ENCODE measurements at regions not wholly inside any gene's neighbourhood (a gene's known extent, or its start where the extent isn't known, plus 50 kb on each side); places are given as distances from the start of the nearest gene placed in this dataset.

DNA sequence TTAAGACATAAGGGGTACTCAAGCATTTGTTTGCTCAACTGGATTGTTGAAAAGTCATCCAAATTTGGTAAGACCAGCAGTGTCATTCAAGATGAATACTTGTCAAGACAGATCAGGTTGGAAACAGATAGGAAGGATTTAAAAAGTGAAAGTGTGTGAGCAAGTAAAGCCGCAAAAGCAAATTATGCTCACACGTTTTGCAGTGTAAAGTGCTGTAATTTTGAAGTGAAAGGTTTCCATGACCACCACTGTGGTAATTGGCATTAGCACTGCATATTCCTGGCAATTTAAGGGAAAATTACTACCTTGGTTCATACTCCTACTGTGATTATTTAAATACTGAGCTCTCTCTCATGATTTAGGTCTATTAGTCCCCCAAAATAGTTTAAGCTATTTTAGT, 704.1 kb upstream of the CCDC179 start:
- Histone ChIP-seq H3K27ac (ENCODE audit: low read depth, low read length, poor library complexity, severe bottlenecking) (no peak overlapping the region), H3K36me3 (ENCODE audit: insufficient read depth, low read length, poor library complexity, severe bottlenecking) (no peaks in the 10 kb centered on the region), H3K4me1 (ENCODE audit: insufficient read depth, low read length, poor library complexity, severe bottlenecking) (no peaks in the 10 kb centered on the region), H3K4me3 (ENCODE audit: low read depth, low read length, poor library complexity, severe bottlenecking) (no peak overlapping the region), H3K9me3 (ENCODE audit: low read depth, low read length, poor library complexity, severe bottlenecking) (no peaks in the 10 kb centered on the region), H3K27me3 (replicated peaks; ENCODE audit: insufficient read depth, low read depth, low read length, poor library complexity) (no peaks in the 10 kb centered on the region)
- no peak for DNase-seq (ENCODE audit: low spot score)
- intact Hi-C loops (cut with micrococcal nuclease; ENCODE audit: unreplicated experiment) = no loop called here
- no TSS peak for BruUV-seq (replicated peaks)
- POLR2A ChIA-PET (ENCODE audit: low non-redundant PET) = no interaction called here
- CTCF ChIA-PET = no interaction called here
- TF ChIP-seq CTCF (conservative IDR thresholded peaks at IDR 0.05; ENCODE audit: low read depth, low read length) (no peak), EZH2 (IDR thresholded peaks at IDR 0.05; ENCODE audit: borderline replicate concordance, low read depth, low read length, poor library complexity, severe bottlenecking) (no peak)

GRCh38 chr11:23569134-23569533, 708.9 kb upstream of the CCDC179 start:
- DNase-seq (ENCODE audit: low spot score) = no peak
- Histone ChIP-seq H3K36me3 (ENCODE audit: insufficient read depth, low read length, poor library complexity, severe bottlenecking) (no peaks in the 10 kb centered on the region), H3K4me1 (ENCODE audit: insufficient read depth, low read length, poor library complexity, severe bottlenecking) (no peaks in the 10 kb centered on the region), H3K27ac (ENCODE audit: low read depth, low read length, poor library complexity, severe bottlenecking) (no peak overlapping the region), H3K9me3 (ENCODE audit: low read depth, low read length, poor library complexity, severe bottlenecking) (no peaks in the 10 kb centered on the region), H3K27me3 (replicated peaks; ENCODE audit: insufficient read depth, low read depth, low read length, poor library complexity) (no peaks in the 10 kb centered on the region), H3K4me3 (ENCODE audit: low read depth, low read length, poor library complexity, severe bottlenecking) (no peak overlapping the region)
- POLR2A ChIA-PET (ENCODE audit: low non-redundant PET) = no interaction called here
- CTCF ChIA-PET = no interaction called here
- intact Hi-C loops (cut with micrococcal nuclease; ENCODE audit: unreplicated experiment) = no loop called here
- BruUV-seq (replicated peaks) = no TSS peak
- TF ChIP-seq EZH2 (IDR thresholded peaks at IDR 0.05; ENCODE audit: borderline replicate concordance, low read depth, low read length, poor library complexity, severe bottlenecking) (no peak), CTCF (conservative IDR thresholded peaks at IDR 0.05; ENCODE audit: low read depth, low read length) (no peak)

GRCh38 chr11:23569547-23569946, 709.3 kb upstream of the CCDC179 start:
- ChIA-PET POLR2A (ENCODE audit: low non-redundant PET) (no interaction called here), CTCF (no interaction called here)
- H3K36me3 ChIP-seq (ENCODE audit: insufficient read depth, low read length, poor library complexity, severe bottlenecking) = no peaks in the 10 kb centered on the region

More at GRCh38 chr11:23569547-23569946, 709.3 kb upstream of the CCDC179 start:
- Histone ChIP-seq H3K4me3 (ENCODE audit: low read depth, low read length, poor library complexity, severe bottlenecking) (no peak overlapping the region), H3K9me3 (ENCODE audit: low read depth, low read length, poor library complexity, severe bottlenecking) (no peaks in the 10 kb centered on the region), H3K4me1 (ENCODE audit: insufficient read depth, low read length, poor library complexity, severe bottlenecking) (no peaks in the 10 kb centered on the region), H3K27ac (ENCODE audit: low read depth, low read length, poor library complexity, severe bottlenecking) (no peak overlapping the region), H3K27me3 (replicated peaks; ENCODE audit: insufficient read depth, low read depth, low read length, poor library complexity) (no peaks in the 10 kb centered on the region)
- DNase-seq (ENCODE audit: low spot score) = no peak
- intact Hi-C loops (cut with micrococcal nuclease; ENCODE audit: unreplicated experiment) = no loop called here
- BruUV-seq (replicated peaks) = no TSS peak
- TF ChIP-seq CTCF (conservative IDR thresholded peaks at IDR 0.05; ENCODE audit: low read depth, low read length) (no peak), EZH2 (IDR thresholded peaks at IDR 0.05; ENCODE audit: borderline replicate concordance, low read depth, low read length, poor library complexity, severe bottlenecking) (no peak)
